Astrocyte (in vitro differentiated cells and primary cell): ENCODE measurements at regions not wholly inside any gene's neighbourhood (a gene's known extent, or its start where the extent isn't known, plus 50 kb on each side); places are given as distances from the start of the nearest gene placed in this dataset.

Source experiments
- EZH2 ChIP-seq: IDR thresholded peaks from 2 replicates; pipeline ENCODE4 v1.6.1; 2012; ENCODE audit warnings: mild to moderate bottlenecking, low read length, inconsistent platforms; ENCODE audit not compliant: insufficient read depth
- TF ChIP-seq, protein P1 (sequence below): IDR thresholded peaks from 2 replicates; pipeline ENCODE4 v1.5.1; 2011; ENCODE audit warnings: low read depth, mild to moderate bottlenecking, inconsistent platforms, low read length, moderate library complexity; ENCODE audit not compliant: insufficient read depth

DNA sequence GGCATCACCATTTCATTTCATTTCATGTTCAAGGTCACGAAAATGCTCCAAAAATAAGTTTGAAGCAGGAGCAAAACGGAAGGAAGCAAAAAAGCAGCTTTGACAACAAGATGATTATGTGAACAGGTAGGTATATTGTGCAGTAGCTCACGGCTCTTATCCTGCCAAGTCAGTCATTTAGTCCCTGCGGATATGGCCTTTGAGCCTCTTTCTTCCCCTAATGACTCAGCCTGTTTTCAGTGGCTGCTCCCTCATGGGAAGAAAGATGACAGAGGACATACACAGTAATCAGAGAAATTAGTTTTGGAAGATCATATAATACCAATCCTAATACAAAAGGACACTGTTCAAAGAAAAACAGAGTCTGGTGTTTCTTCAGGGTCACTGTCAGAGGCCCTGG is 155.8 kb upstream of the GRAMD2B start:
- TF ChIP-seq, protein P1, sequence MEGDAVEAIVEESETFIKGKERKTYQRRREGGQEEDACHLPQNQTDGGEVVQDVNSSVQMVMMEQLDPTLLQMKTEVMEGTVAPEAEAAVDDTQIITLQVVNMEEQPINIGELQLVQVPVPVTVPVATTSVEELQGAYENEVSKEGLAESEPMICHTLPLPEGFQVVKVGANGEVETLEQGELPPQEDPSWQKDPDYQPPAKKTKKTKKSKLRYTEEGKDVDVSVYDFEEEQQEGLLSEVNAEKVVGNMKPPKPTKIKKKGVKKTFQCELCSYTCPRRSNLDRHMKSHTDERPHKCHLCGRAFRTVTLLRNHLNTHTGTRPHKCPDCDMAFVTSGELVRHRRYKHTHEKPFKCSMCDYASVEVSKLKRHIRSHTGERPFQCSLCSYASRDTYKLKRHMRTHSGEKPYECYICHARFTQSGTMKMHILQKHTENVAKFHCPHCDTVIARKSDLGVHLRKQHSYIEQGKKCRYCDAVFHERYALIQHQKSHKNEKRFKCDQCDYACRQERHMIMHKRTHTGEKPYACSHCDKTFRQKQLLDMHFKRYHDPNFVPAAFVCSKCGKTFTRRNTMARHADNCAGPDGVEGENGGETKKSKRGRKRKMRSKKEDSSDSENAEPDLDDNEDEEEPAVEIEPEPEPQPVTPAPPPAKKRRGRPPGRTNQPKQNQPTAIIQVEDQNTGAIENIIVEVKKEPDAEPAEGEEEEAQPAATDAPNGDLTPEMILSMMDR: no peak
- no peak for TF ChIP-seq EZH2
